GM18951 (cell line): ENCODE measurements at regions not wholly inside any gene's neighbourhood (a gene's known extent, or its start where the extent isn't known, plus 50 kb on each side); places are given as distances from the start of the nearest gene placed in this dataset.
"Not testable (repeated sequence)": the region's sequence is repeated elsewhere in the genome, so short reads cannot be mapped to it uniquely, and the experiment has no call there.

Experiments used
- POLR2A ChIP-seq: IDR thresholded peaks from 4 replicates; pipeline ENCODE4 v1.6.1; 2011; ENCODE audit warnings: mild to moderate bottlenecking; ENCODE audit not compliant: insufficient read length, insufficient read depth; ENCODE audit errors: extremely low read depth
- in situ Hi-C: fragments of 300-500 bp; cut with MboI; formaldehyde crosslinking; loops from one replicate; pipeline ENCODE4 v1.12.0; 2022; ENCODE audit warnings: low sequenced_read_pairs, mixed read lengths, inconsistent platforms; ENCODE audit not compliant: unreplicated experiment

- TF ChIP-seq POLR2A = no peak
- in situ Hi-C loops = no loop called here
Measured at GRCh38 chr6:94953867-94954631, 623.3 kb upstream of the MANEA start.

- in situ Hi-C loops = no loop called here
- no peak for TF ChIP-seq POLR2A
Measured at GRCh38 chr6:94955156-94955555, 622.2 kb upstream of the MANEA start.

- in situ Hi-C loops = no loop called here
- no peak for TF ChIP-seq POLR2A
Measured at GRCh38 chr6:94956910-94957309, 620.4 kb upstream of the MANEA start.

GRCh38 chr6:94964703-94965102 is 612.6 kb upstream of the MANEA start:
- in situ Hi-C loops = not testable (repeated sequence)

- no peak for TF ChIP-seq POLR2A
- in situ Hi-C loops = no loop called here
Measured at GRCh38 chr6:94988701-94989100, 588.6 kb upstream of the MANEA start.

GRCh38 chr6:95017922-95018321 is 559.4 kb upstream of the MANEA start:
- in situ Hi-C loops = loop anchor here (10.0 kb wide), 1 partner anchor 57 kb away; no protein-coding TSS in a partner anchor
- no peak for TF ChIP-seq POLR2A
